ENCODE measurements at regions not wholly inside any gene's neighbourhood (a gene's known extent, or its start where the extent isn't known, plus 50 kb on each side); places are given as distances from the start of the nearest gene placed in this dataset.

GRCh38 chrX:99588936-99589335, 821.1 kb downstream of the PCDH19 start:
- no peak for TF ChIP-seq CTCF (IDR thresholded peaks at IDR 0.05)

- no peak for TF ChIP-seq CTCF (IDR thresholded peaks at IDR 0.05)
These were observed 837.4 kb downstream of the PCDH19 start for GRCh38 chrX:99572711-99573110.

GRCh38 chrX:99549381-99549780, 860.7 kb downstream of the PCDH19 start:
- TF ChIP-seq CTCF (IDR thresholded peaks at IDR 0.05): no peak

GRCh38 chrX:99522450-99522849, 887.6 kb downstream of the PCDH19 start:
- no peak for TF ChIP-seq CTCF (IDR thresholded peaks at IDR 0.05)

GRCh38 chrX:99507768-99508167, 902.3 kb downstream of the PCDH19 start:
- no peak for TF ChIP-seq CTCF (IDR thresholded peaks at IDR 0.05)

GRCh38 chrX:99495453-99495852, 914.6 kb downstream of the PCDH19 start:
- TF ChIP-seq CTCF (IDR thresholded peaks at IDR 0.05): no peak

- TF ChIP-seq CTCF (IDR thresholded peaks at IDR 0.05): no peak
These were observed 915.4 kb downstream of the PCDH19 start for GRCh38 chrX:99494668-99495067.

- no peak for TF ChIP-seq CTCF (IDR thresholded peaks at IDR 0.05)
These were observed 929.3 kb downstream of the PCDH19 start for GRCh38 chrX:99480728-99481127.
